ENCODE measurements at regions not wholly inside any gene's neighbourhood (a gene's known extent, or its start where the extent isn't known, plus 50 kb on each side); places are given as distances from the start of the nearest gene placed in this dataset.

DNA sequence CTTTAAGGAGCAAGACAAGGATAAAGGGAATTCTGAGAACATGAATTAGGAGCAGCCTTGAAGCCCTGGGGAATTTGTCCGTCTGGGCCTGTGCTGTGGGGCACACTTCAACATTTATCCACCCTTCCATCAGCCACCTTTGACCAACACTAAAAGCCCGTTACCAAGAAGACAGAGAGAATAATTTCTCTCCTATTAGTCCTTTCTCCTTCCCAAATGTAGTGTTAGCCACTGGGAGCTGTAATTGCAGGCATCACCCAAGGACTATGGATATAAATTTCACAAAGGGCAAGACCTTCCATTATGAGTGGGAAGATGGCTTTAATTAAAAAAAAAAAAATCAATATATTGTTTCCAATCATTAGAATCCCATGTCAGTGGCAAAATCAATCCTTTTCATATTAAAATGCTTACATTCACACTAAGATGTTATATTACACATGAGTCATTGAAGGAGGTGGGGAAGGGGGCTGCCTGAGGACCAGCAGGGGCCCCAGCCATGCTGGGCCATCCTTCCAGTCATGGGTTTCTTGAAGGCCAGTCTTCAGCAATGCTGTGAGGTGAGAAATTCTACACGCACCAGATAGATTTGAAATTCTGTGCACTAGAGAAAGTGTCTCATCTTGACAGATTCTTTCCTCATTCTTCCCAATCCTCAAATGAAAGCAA lies 292.5 kb upstream of the NRP1 start:
- Histone ChIP-seq H3K79me2 (ENCODE audit: insufficient read depth, low read length) (no peaks in the 10 kb centered on the region), H3K36me3 (replicated peaks in 1 of 2; ENCODE audit: control insufficient read depth in 1 of 2, insufficient read depth in 2 of 2, low read length in 2 of 2) (no peaks in the 10 kb centered on the region), H3K4me2 (replicated peaks; ENCODE audit: extremely low read depth, low read length, poor library complexity, severe bottlenecking) (no peak overlapping the region), H3K4me1 (ENCODE audit: control insufficient read depth in 1 of 2, insufficient read depth in 2 of 2, low read length in 2 of 2) (peaks cover 0 to under 1% of the 10 kb centered on the region in 2 donors), H3K27me3 (ENCODE audit: control insufficient read depth in 2 of 2, insufficient read depth in 2 of 2, low read length in 2 of 2) (no peaks in the 10 kb centered on the region), H3K9ac (ENCODE audit: insufficient read depth, low read length, poor library complexity, severe bottlenecking) (no peak overlapping the region), H4K20me1 (ENCODE audit: insufficient read depth, low read length) (no peaks in the 10 kb centered on the region), H2AFZ (ENCODE audit: insufficient read depth, low read depth, low read length, poor library complexity, severe bottlenecking) (no peak overlapping the region), H3K27ac (ENCODE audit: low read depth in 1 of 2, low read length in 2 of 2) (no peak overlapping the region), H3K9me3 (replicated peaks in 1 of 2; ENCODE audit: control insufficient read depth in 1 of 2, insufficient read depth in 1 of 2, low read length in 2 of 2) (no peaks in the 10 kb centered on the region), H3K4me3 (replicated peaks in 1 of 3; ENCODE audit: low read depth in 2 of 3, low read length in 3 of 3) (no peak overlapping the region)
- Mint-ChIP-seq H3K4me1 (no peaks in the 10 kb centered on the region), H3K27ac (no peak overlapping the region), H3K36me3 (no peaks in the 10 kb centered on the region), H3K4me3 (no peak overlapping the region), H3K27me3 (ENCODE audit: low read depth in 3 of 3) (peaks cover 2 to 9% (median 6%) of the 10 kb centered on the region in 3 donors), H3K9me3 (peaks cover 0 to 5% (median 2%) of the 10 kb centered on the region in 7 donors)
- no CpG with 5 or more reads among the region's 3 CpGs for WGBS (ENCODE audit: insufficient coverage)
- intact Hi-C loops (cut with micrococcal nuclease), result no loop called here
- DNase-seq, result no peak
- TF ChIP-seq, protein P1, sequence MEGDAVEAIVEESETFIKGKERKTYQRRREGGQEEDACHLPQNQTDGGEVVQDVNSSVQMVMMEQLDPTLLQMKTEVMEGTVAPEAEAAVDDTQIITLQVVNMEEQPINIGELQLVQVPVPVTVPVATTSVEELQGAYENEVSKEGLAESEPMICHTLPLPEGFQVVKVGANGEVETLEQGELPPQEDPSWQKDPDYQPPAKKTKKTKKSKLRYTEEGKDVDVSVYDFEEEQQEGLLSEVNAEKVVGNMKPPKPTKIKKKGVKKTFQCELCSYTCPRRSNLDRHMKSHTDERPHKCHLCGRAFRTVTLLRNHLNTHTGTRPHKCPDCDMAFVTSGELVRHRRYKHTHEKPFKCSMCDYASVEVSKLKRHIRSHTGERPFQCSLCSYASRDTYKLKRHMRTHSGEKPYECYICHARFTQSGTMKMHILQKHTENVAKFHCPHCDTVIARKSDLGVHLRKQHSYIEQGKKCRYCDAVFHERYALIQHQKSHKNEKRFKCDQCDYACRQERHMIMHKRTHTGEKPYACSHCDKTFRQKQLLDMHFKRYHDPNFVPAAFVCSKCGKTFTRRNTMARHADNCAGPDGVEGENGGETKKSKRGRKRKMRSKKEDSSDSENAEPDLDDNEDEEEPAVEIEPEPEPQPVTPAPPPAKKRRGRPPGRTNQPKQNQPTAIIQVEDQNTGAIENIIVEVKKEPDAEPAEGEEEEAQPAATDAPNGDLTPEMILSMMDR (IDR thresholded peaks at IDR 0.05), result no peak

DNA sequence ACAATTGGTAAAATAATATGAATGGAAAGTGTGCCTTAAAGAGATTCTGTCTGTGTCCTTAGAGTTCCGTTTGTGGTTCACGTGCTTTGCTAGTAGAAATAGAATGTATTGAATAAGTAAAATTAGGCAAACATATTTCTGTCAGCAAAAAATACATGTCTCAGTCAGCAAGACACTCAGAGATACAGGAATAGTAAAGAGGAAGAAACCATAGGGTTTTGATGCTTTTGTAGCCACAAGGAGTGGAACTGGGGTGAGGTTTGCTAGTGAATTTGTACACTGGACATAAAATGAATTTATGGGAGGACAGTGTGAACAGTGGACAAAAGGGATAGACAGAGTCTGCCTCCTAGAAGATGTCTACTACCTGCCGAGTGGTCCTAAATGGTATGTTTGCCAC lies 289.2 kb upstream of the NRP1 start:
- TF ChIP-seq, protein P1 (IDR thresholded peaks at IDR 0.05), result no peak
- intact Hi-C loops (cut with micrococcal nuclease), result no loop called here

More for the DNA sequence above, 289.2 kb upstream of the NRP1 start:
- Histone ChIP-seq H2AFZ (ENCODE audit: insufficient read depth, low read depth, low read length, poor library complexity, severe bottlenecking) (no peak overlapping the region), H3K27ac (ENCODE audit: low read depth in 1 of 2, low read length in 2 of 2) (no peak overlapping the region), H3K4me2 (replicated peaks; ENCODE audit: extremely low read depth, low read length, poor library complexity, severe bottlenecking) (no peak overlapping the region), H3K9ac (ENCODE audit: insufficient read depth, low read length, poor library complexity, severe bottlenecking) (no peak overlapping the region), H3K27me3 (ENCODE audit: control insufficient read depth in 2 of 2, insufficient read depth in 2 of 2, low read length in 2 of 2) (no peaks in the 10 kb centered on the region), H3K36me3 (replicated peaks in 1 of 2; ENCODE audit: control insufficient read depth in 1 of 2, insufficient read depth in 2 of 2, low read length in 2 of 2) (no peaks in the 10 kb centered on the region), H3K4me1 (ENCODE audit: control insufficient read depth in 1 of 2, insufficient read depth in 2 of 2, low read length in 2 of 2) (peaks cover 14 to 16% of the 10 kb centered on the region in 2 donors), H3K9me3 (replicated peaks in 1 of 2; ENCODE audit: control insufficient read depth in 1 of 2, insufficient read depth in 1 of 2, low read length in 2 of 2) (peaks cover 7 to 8% of the 10 kb centered on the region in 2 donors), H4K20me1 (ENCODE audit: insufficient read depth, low read length) (no peaks in the 10 kb centered on the region), H3K4me3 (replicated peaks in 1 of 3; ENCODE audit: low read depth in 2 of 3, low read length in 3 of 3) (no peak overlapping the region), H3K79me2 (ENCODE audit: insufficient read depth, low read length) (no peaks in the 10 kb centered on the region)
- no peak for DNase-seq
- H3K36me3 Mint-ChIP-seq, result no peaks in the 10 kb centered on the region
- peaks cover 12% of the 10 kb centered on the region for H3K4me1 Mint-ChIP-seq
- no peak overlapping the region for H3K27ac Mint-ChIP-seq
- no CpG with 5 or more reads among the region's 3 CpGs for WGBS (ENCODE audit: insufficient coverage)
- H3K9me3 Mint-ChIP-seq, result peaks cover 5 to 12% (median 8%) of the 10 kb centered on the region in 7 donors
- H3K4me3 Mint-ChIP-seq, result no peak overlapping the region
- H3K27me3 Mint-ChIP-seq (ENCODE audit: low read depth in 3 of 3), result peaks cover 0 to 3% (median 2%) of the 10 kb centered on the region in 3 donors

All from CD14-positive monocyte (primary cell).